ENCODE measurements at regions not wholly inside any gene's neighbourhood (a gene's known extent, or its start where the extent isn't known, plus 50 kb on each side); places are given as distances from the start of the nearest gene placed in this dataset.
A peak's percentile ranks its signal among the peaks of the same experiment; 100 is the strongest.

DNA sequence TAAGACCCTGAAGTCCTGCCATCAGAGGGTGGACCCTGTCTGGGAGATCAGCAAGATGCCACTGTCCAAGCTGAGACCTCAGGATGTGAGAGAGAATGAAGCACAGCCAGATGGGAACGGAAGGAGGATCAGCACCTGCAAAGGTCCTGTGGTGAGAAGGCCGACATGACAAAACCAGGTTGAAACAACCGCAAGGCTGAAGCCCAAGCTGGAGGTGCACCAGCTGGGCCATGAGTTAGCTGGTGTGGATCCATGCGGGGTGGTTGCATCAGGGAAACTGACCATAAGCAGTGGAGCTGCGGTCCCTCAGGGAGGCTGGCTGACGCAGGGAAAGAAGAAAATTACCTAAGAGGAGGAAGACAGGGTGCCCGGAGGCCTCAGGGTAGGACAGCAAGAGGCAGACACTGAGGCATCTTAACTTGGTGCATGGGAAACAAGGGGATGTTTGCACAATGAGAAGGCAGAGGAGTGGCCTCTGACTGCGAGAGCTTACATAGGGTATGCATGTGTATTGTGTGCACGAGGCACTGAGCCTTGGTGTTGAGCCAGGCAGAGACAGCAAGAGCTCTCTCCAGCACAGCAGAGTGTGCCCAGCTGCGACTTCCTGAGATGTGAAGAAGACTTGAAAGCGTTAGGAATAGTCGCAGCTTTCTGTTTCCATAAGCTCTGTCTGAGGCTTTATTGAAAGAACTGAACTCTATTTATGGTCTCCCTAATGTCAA is 497.7 kb downstream of the OCA2 start:
- DNase-seq, result no peak

GRCh38 chr15:27599034-27599433 is 500.1 kb downstream of the OCA2 start:
- DNase-seq, result peak; percentile 22 to 46

DNA sequence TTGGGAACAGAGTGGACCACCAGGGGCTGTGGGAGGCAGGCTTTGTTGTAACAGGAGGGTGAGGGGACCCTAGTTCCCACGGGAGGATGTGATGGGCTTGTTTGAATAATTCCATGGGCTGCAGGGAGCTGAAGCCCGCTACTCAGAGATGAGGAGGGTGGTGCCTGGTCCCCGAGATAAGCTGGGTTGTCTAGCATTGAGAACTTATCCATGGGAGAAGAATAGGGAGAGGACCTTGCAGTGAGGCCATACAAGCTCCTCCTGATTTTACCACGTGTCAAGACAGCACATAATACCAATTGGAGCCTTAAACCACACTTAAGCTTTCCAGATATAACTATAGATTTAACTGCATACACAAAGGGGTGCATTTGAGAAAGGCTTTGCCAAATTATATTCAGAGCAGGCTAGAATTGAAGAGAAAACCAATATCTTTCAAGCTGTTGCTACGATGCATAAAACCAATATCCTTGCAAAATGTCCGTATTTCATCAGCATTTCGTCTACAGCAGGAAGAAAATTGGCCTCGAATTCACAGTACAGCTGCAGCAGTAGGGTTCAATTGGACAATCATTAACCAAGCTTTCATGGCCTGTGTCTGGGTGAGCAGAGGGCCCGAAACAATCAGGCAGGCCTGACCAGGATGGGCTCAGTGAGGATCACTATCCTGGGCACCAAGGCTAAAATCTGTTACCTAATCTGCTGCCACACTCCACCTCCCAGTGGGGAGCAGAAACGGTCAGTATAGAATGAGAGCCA is 500.7 kb downstream of the OCA2 start:
- DNase-seq, result no peak

GRCh38 chr15:27595211-27595610 is 503.9 kb downstream of the OCA2 start:
- DNase-seq, result no peak

GRCh38 chr15:27592036-27592760 is 506.9 kb downstream of the OCA2 start:
- DNase-seq, result no peak
